Esophagus squamous epithelium (tissue), 4 donors: ENCODE measurements at regions not wholly inside any gene's neighbourhood (a gene's known extent, or its start where the extent isn't known, plus 50 kb on each side); places are given as distances from the start of the nearest gene placed in this dataset.

Experiments
- CTCF ChIP-seq, 6 experiments: fragments of 450-650 bp in 4 of 6; fragments of 200-600 bp in 2 of 6; sonication (generic) in 2 of 6; IDR thresholded peaks; one replicate each; pipeline ENCODE4 v1.5.1; 2016 to 2019; ENCODE audit warnings: antibody characterized with exemption in 6 of 6, mild to moderate bottlenecking in 4 of 6, moderate library complexity in 4 of 6
- POLR2A ChIP-seq, 4 donors: fragments of 450-650 bp; IDR thresholded peaks; one replicate each; pipeline ENCODE4 v1.6.1; 2017; ENCODE audit warnings: antibody characterized with exemption in 4 of 4, mild to moderate bottlenecking in 4 of 4, moderate library complexity in 3 of 4

GRCh38 chr2:236718207-236718992 is 148.8 kb downstream of the ACKR3 start:
- TF ChIP-seq CTCF (IDR thresholded peaks at IDR 0.05) (no peak), POLR2A (IDR thresholded peaks at IDR 0.05) (no peak)
